ENCODE measurements at regions not wholly inside any gene's neighbourhood (a gene's known extent, or its start where the extent isn't known, plus 50 kb on each side); places are given as distances from the start of the nearest gene placed in this dataset.

DNA sequence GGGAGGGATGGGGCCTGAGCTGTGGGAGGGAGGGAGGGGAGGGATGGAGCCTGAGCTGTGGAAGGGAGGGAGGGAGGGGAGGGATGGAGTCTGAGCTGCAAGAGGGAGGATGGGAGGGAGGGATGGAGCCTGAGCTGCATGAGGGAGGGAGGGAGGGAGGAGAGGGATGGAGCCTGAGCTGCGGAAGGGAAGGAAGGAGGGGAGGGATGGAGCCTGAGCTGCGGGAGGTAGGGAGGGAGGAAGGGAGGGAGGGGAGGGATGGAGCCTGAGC, 124.0 kb upstream of the ERCC6L2 start:
- H3K4me3 ChIP-seq = no peak overlapping the region
- H3K27ac ChIP-seq (replicated peaks in 1 of 4) = no peak overlapping the region
- TF ChIP-seq, protein P1, sequence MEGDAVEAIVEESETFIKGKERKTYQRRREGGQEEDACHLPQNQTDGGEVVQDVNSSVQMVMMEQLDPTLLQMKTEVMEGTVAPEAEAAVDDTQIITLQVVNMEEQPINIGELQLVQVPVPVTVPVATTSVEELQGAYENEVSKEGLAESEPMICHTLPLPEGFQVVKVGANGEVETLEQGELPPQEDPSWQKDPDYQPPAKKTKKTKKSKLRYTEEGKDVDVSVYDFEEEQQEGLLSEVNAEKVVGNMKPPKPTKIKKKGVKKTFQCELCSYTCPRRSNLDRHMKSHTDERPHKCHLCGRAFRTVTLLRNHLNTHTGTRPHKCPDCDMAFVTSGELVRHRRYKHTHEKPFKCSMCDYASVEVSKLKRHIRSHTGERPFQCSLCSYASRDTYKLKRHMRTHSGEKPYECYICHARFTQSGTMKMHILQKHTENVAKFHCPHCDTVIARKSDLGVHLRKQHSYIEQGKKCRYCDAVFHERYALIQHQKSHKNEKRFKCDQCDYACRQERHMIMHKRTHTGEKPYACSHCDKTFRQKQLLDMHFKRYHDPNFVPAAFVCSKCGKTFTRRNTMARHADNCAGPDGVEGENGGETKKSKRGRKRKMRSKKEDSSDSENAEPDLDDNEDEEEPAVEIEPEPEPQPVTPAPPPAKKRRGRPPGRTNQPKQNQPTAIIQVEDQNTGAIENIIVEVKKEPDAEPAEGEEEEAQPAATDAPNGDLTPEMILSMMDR (IDR thresholded peaks at IDR 0.05) = no peak
- no peak for TF ChIP-seq POLR2A (IDR thresholded peaks at IDR 0.05; ENCODE audit: low read depth)
- DNase-seq (ENCODE audit: extremely low spot score) = no peak
- no peaks in the 10 kb centered on the region for H3K36me3 ChIP-seq
- 43% methylated on average over 2 of the region's 2 CpGs for WGBS
- peaks cover 0 to 7% (median 2%) of the 10 kb centered on the region in 4 donors for H3K27me3 ChIP-seq
- peaks cover 13 to 31% (median 26%) of the 10 kb centered on the region in 4 donors for H3K4me1 ChIP-seq
- no peaks in the 10 kb centered on the region for H3K9me3 ChIP-seq
- intact Hi-C loops (cut with DNase I) = no loop called here

DNA sequence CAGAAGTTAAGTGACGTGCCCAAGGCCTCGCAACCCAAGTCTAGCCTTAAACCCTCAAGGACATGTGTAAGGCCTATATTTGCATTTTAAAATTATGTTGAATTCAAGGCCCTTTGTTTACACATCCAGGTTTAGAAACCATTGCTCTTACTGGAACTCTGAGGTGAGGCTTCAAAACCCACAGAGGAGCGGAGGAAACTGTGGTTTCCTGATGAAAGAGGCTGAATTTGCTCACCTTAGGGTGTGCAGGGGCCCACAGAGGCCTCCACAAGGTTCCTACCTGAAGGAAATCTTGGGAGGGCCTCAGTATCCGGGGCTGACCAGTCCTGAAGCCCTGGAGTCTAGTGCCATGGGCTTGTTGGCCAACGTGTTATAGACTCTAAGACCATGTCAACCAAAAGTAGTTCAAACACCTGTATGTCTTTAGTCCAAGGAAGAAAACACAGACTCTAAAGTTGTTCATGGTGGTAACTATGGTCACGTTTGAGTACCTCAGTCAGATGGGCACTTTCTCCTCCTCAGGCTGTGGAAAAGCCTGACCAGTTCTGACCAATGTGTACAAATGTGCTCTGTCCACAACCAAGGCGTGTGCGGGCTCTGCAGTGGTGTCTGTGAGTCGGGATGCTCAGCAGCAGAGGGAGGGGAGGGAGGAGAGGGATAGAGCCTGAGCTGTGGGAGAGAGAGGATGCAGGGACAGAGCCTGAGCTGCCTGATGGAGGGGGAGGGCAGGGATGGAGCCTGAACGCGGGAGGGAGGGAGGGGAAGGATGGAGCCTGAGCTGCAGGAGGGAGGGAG, 124.6 kb upstream of the ERCC6L2 start:
- DNase-seq (ENCODE audit: extremely low spot score) = no peak
- TF ChIP-seq, protein P1 (IDR thresholded peaks at IDR 0.05) = no peak
- TF ChIP-seq EP300 (IDR thresholded peaks at IDR 0.05) = no peak
- no peak for TF ChIP-seq POLR2A (IDR thresholded peaks at IDR 0.05; ENCODE audit: low read depth)
- TF ChIP-seq POLR2AphosphoS5 (IDR thresholded peaks at IDR 0.05) = no peak
- Histone ChIP-seq H3K27me3 (peaks cover 0 to 7% (median 2%) of the 10 kb centered on the region in 4 donors), H3K4me1 (peaks cover 13 to 31% (median 26%) of the 10 kb centered on the region in 4 donors), H3K27ac (replicated peaks in 1 of 4) (no peak overlapping the region), H3K36me3 (no peaks in the 10 kb centered on the region), H3K9me3 (no peaks in the 10 kb centered on the region), H3K4me3 (no peak overlapping the region)
- intact Hi-C loops (cut with DNase I) = no loop called here
- 90% methylated on average over 5 of the region's 11 CpGs for WGBS

DNA sequence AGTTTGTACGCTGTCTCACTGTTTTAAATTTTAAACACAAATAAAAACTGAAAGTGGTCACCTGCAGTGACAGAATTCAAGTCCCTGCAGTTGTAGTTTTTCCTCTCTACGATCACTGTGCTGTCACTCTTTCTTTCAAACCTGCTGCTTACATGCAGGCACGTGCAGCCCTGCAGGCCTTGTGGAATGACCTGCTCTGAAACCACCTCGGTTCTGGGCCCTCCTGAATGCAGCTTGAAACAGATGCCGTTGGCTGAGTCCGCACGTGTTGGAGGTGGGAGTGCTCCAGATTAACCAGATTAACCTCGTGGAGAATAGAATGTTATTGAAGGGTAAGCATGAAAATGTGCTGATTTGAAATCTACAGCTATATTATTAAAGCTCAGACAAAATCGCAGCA, 126.0 kb upstream of the ERCC6L2 start:
- TF ChIP-seq POLR2AphosphoS5 (IDR thresholded peaks at IDR 0.05) = no peak
- no peak for TF ChIP-seq EP300 (IDR thresholded peaks at IDR 0.05)
- TF ChIP-seq, protein P1 (IDR thresholded peaks at IDR 0.05) = no peak
- no peak for TF ChIP-seq POLR2A (IDR thresholded peaks at IDR 0.05; ENCODE audit: low read depth)
- no peaks in the 10 kb centered on the region for H3K9me3 ChIP-seq
- no peaks in the 10 kb centered on the region for H3K36me3 ChIP-seq
- H3K4me3 ChIP-seq = no peak overlapping the region
- peaks cover 13 to 24% (median 24%) of the 10 kb centered on the region in 4 donors for H3K4me1 ChIP-seq
- peaks cover 0 to 7% (median 2%) of the 10 kb centered on the region in 4 donors for H3K27me3 ChIP-seq
- intact Hi-C loops (cut with DNase I) = no loop called here
- no peak overlapping the region for H3K27ac ChIP-seq (replicated peaks in 1 of 4)
- no peak for DNase-seq (ENCODE audit: extremely low spot score)
- 80% methylated on average over 9 of the region's 9 CpGs for WGBS

DNA sequence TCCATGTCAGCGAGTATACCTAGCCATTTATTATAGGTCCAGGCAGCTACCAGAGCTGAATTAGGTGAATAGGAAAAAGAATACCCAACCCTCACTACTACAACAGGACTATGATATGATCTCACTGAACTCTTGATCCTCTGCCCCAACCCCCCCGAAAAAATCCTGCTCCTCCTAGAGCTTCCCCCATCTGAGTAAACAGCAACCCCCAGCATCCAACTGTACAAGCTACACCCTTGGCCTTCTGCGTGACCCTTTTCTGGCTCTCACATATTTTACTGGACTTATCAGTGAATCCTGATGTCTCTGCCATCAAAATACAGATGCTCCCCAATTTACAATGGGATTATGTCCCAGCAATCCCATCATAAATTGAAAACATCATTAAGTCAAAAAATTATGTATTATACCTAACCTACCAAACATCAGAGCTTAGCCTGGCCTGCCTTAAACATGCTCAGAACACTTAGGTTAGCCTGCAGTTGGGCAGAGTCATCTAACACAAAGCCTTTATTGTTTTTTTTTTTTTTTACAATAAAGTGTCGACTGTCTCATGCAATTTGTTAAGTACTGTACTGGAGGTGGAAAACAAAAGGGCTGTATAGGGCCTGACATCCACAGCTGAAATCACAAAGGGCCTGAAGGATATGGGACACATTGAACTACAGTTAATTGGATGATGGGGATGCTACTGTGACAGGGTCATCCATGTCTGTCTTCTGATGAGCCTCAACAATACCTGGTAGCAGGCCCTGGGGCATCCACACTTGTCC, 128.9 kb upstream of the ERCC6L2 start:
- H3K4me1 ChIP-seq = no peaks in the 10 kb centered on the region
- no peaks in the 10 kb centered on the region for H3K9me3 ChIP-seq
- no peaks in the 10 kb centered on the region for H3K36me3 ChIP-seq
- H3K4me3 ChIP-seq = no peak overlapping the region
- no peaks in the 10 kb centered on the region for H3K27me3 ChIP-seq
- no peak overlapping the region for H3K27ac ChIP-seq (replicated peaks in 1 of 4)
- DNase-seq (ENCODE audit: extremely low spot score) = no peak
- WGBS = 69% methylated on average over 4 of the region's 4 CpGs
- TF ChIP-seq EP300 (IDR thresholded peaks at IDR 0.05) = no peak
- no peak for TF ChIP-seq POLR2AphosphoS5 (IDR thresholded peaks at IDR 0.05)
- no peak for TF ChIP-seq POLR2A (IDR thresholded peaks at IDR 0.05; ENCODE audit: low read depth)
- TF ChIP-seq, protein P1 (IDR thresholded peaks at IDR 0.05) = no peak
- intact Hi-C loops (cut with DNase I) = no loop called here
